ENCODE measurements at regions not wholly inside any gene's neighbourhood (a gene's known extent, or its start where the extent isn't known, plus 50 kb on each side); places are given as distances from the start of the nearest gene placed in this dataset.

GRCh38 chr4:180698550-180699195, 1544.5 kb upstream of the TENM3 start:
- Histone ChIP-seq H3K4me3 (no peak overlapping the region), H3K36me3 (no peaks in the 10 kb centered on the region), H3K27me3 (no peaks in the 10 kb centered on the region), H3K9me3 (no peaks in the 10 kb centered on the region)
- no peak for DNase-seq

DNA sequence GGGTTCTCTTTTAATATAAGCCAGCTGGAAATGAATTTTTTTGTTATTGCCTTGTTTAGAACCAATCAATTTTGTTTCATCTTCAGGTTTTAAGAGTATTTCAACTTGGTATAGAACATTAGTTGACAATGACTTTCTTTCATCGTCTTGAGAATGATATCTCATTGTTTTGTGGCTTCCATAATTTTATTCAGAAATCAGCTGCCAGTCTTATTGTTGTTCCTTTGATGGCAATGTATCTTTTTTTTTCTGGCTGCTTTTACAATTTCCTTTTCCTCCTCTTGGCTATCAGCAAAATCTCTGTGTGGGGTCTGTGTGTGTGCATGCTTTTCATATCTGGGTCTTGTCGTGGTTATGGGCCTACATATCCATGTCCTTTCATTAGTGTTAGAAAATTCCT, 1536.4 kb upstream of the TENM3 start:
- Histone ChIP-seq H3K9me3 (no peaks in the 10 kb centered on the region), H3K27me3 (no peaks in the 10 kb centered on the region), H3K4me3 (no peak overlapping the region), H3K36me3 (no peaks in the 10 kb centered on the region)
- no peak for DNase-seq

DNA sequence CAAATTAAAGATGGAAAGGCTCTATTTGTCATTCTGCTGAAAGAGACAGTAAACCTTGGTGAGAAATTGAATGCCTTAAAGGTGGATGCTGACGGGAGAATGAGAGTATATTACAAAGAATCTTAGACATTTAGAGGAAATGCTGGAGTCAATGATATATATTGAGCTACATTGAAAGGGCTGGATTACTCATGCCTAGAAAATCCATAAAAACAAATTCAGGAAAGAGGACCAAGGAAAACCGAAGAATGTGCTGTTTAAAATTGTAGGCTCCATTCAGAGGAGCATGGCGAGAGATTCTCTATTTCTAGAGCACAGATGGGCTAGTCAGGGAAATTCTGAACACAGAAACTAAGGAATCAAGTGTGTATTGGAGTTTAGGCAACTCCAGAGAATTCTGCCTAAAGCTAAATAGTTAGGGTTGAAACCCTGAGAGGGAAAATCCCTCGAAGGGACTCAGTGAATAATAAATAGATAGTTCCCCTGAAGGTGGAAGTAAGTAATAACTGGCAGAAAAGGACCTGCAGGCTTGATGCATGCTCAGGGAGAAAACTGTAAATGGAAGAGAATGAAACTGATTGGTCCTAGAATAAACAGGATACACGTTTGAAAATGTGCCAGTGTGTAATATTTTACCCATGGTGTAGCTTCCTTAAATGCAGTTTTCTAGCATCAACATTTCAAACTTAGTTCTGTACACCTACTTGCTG, 1532.4 kb upstream of the TENM3 start:
- Histone ChIP-seq H3K9me3 (no peaks in the 10 kb centered on the region), H3K27me3 (no peaks in the 10 kb centered on the region), H3K4me3 (no peak overlapping the region), H3K36me3 (no peaks in the 10 kb centered on the region)
- DNase-seq = no peak

GRCh38 chr4:180717451-180718033, 1525.7 kb upstream of the TENM3 start:
- H3K9me3 ChIP-seq = no peaks in the 10 kb centered on the region
- no peak overlapping the region for H3K4me3 ChIP-seq
- H3K36me3 ChIP-seq = no peaks in the 10 kb centered on the region
- DNase-seq = no peak
- no peaks in the 10 kb centered on the region for H3K27me3 ChIP-seq

DNA sequence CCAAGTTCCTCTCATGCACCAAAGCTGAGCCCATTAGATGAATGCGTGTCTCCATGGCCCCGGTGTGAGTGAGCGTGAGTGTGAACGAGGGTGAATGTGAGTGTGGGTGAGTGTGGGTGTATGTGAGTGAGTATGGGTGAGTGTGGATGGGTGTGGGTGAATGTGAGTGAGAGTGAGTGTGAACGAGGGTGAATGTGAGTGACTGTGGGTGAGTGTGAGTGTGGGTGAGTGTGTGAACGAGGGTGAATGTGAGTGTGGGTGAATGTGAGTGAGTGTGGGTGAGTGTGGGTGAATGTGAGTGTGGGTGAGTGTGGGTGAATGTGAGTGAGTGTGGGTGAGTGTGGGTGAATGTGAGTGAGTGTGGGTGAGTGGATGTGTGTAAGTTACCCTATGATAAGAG, 1521.8 kb upstream of the TENM3 start:
- Histone ChIP-seq H3K9me3 (no peaks in the 10 kb centered on the region), H3K36me3 (no peaks in the 10 kb centered on the region), H3K27me3 (no peaks in the 10 kb centered on the region), H3K4me3 (no peak overlapping the region)
- no peak for DNase-seq

DNA sequence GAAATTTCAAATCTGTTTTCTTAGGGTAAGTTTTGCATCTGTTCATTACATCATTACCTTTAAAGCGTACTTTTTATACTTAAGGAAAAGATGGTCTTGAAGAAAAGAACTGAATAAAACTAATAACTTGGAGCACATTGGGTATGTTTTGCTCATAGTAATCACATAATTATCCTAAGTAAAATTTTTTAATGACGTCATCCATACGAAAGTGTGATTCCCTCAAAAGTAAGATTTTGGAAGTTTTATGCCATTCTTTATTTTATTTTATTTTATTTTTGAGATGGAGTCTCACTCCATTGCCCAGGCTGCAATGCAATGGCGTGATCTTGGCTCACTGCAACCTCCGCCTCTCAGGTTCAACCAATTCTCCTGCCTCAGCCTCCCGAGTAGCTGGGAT, 1516.6 kb upstream of the TENM3 start:
- H3K36me3 ChIP-seq = no peaks in the 10 kb centered on the region

DNA sequence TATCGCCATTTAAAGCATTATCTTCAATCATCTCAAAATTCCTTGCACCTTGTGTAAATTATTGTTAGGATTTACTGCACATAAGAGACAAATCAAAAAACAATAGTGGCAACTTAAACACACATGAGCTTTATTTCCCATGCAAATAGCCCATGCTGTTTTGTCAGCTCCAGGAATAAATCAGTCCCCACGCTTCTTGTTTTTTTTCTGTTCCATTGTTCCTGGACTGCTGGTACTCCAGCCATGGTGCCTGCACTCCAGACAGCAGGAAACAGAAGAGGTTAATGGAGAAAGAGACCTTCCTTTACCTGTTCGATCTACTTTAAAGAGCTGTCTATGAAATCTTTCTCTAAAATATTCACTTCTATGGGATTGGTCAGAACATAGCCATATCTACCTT, 1515.7 kb upstream of the TENM3 start:
- DNase-seq = no peak
- Histone ChIP-seq H3K36me3 (no peaks in the 10 kb centered on the region), H3K27me3 (no peaks in the 10 kb centered on the region), H3K4me3 (no peak overlapping the region), H3K9me3 (no peaks in the 10 kb centered on the region)

More for the DNA sequence above, 1516.6 kb upstream of the TENM3 start:
- Histone ChIP-seq H3K4me3 (no peak overlapping the region), H3K9me3 (no peaks in the 10 kb centered on the region), H3K27me3 (no peaks in the 10 kb centered on the region)
- no peak for DNase-seq

- Histone ChIP-seq H3K9me3 (no peaks in the 10 kb centered on the region), H3K4me3 (no peak overlapping the region), H3K27me3 (no peaks in the 10 kb centered on the region), H3K36me3 (no peaks in the 10 kb centered on the region)
- no peak for DNase-seq
Observed at GRCh38 chr4:180734753-180735432, 1508.3 kb upstream of the TENM3 start.

- H3K9me3 ChIP-seq = no peaks in the 10 kb centered on the region
- no peak for DNase-seq
- H3K4me3 ChIP-seq = no peak overlapping the region
- no peaks in the 10 kb centered on the region for H3K27me3 ChIP-seq
- no peaks in the 10 kb centered on the region for H3K36me3 ChIP-seq
Observed at GRCh38 chr4:180741703-180742102, 1501.5 kb upstream of the TENM3 start.

DNA sequence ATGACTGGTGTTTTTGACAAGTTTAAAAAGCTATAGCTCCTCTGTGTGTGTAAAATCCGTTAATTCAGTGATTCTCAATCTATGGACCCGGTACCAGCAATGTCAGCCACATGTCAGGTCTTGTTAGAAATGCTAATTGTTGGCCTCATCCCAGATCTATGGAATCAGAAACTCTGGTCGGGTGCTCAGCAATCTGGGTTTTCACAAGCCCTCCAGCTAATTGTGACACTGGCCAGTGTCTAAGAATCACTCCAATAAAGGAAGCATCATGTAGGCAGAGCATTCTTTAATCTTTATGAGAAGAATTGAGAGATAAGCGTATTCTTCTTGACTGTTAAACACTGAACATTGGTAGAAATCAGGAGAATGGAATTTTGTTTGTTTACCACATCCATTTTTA, 1498.2 kb upstream of the TENM3 start:
- DNase-seq = no peak

DNA sequence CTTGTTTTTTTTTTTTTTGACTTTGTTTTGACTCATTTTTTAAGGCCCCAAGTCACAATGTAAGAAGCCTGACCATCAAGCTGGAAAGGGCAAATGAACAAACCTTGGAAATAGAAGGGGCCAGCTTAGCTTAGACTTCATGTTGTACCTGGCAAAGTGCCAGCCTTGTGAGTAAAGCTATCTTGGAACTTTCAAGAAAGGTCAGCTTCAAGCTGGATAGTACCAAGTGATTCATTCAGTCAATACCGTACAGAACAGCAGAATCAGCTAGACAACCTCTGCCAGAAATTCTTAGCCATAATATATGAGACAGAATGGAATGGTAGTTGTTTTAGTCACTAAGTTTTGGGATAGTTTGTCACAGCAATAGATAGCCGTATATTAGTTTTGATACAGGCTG, 1492.2 kb upstream of the TENM3 start:
- H3K9me3 ChIP-seq = no peaks in the 10 kb centered on the region
- H3K4me3 ChIP-seq = no peak overlapping the region
- H3K36me3 ChIP-seq = no peaks in the 10 kb centered on the region
- H3K27me3 ChIP-seq = no peaks in the 10 kb centered on the region
- DNase-seq = peak; percentile 2

More for the DNA sequence above, 1498.2 kb upstream of the TENM3 start:
- no peaks in the 10 kb centered on the region for H3K9me3 ChIP-seq
- H3K4me3 ChIP-seq = no peak overlapping the region
- H3K36me3 ChIP-seq = no peaks in the 10 kb centered on the region
- no peaks in the 10 kb centered on the region for H3K27me3 ChIP-seq

DNA sequence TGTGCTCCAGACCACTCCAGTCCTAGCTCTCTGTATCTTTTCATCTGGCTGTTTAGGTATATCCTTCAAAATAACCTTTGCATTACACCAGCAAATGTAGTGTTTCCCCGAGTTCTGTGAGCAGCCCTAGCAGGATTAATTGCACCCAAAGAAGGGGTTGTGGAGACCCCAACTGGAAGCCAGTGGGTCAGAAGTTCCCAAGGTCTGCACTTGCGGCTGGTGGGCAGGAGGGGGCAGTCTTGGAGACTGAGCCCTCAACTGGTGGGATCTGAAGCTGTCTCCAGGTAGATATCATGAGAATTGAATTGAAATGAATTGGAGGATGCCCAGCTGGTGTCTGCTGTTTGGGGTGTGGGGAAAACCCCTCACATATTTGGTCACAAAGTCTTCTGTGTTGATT, 1485.3 kb upstream of the TENM3 start:
- no peak overlapping the region for H3K4me3 ChIP-seq
- H3K27me3 ChIP-seq = no peaks in the 10 kb centered on the region
- H3K9me3 ChIP-seq = no peaks in the 10 kb centered on the region
- no peak for DNase-seq
- no peaks in the 10 kb centered on the region for H3K36me3 ChIP-seq

- Histone ChIP-seq H3K4me3 (no peak overlapping the region), H3K9me3 (no peaks in the 10 kb centered on the region), H3K36me3 (no peaks in the 10 kb centered on the region), H3K27me3 (no peaks in the 10 kb centered on the region)
- DNase-seq = no peak
Observed at GRCh38 chr4:180766045-180766444, 1477.2 kb upstream of the TENM3 start.

DNA sequence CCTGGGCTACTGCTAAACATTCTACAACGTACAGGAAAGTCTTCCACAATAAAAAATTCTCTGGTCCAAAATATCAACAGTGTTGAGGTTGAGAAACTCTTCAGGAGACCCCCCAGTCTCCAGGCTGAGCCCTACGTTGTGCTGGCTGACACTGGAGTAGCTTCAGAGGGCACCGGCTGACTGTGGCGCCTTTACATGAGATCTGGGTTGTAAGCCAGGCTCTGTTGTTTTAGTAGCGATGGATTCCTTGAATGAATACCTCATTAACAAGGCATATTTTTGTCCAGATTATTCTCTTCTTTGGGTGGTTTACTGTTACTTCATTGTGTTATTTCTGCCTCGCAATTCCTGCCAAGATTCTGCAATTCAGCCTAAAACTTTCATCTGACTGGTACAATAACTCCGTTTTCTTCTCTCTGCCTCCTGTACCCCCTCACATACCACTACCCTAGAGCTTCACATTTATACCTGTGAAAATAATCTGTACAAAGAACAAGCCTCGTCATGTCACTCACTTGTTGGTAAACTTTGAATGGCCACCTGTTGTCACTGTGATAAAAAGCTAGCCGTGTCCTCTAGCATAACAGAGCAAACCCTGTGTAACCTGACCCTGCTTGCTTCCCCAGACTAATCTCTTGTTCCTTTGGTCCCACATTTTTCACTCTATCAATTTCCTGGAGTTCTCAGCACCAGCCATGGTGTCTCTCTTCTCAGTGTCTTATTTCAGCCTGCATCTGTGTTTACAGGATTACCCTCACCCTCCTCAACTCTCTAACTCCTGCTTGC, 1476.1 kb upstream of the TENM3 start:
- Histone ChIP-seq H3K4me3 (no peak overlapping the region), H3K27me3 (no peaks in the 10 kb centered on the region), H3K9me3 (no peaks in the 10 kb centered on the region), H3K36me3 (no peaks in the 10 kb centered on the region)
- no peak for DNase-seq

GRCh38 chr4:180768610-180769009, 1474.6 kb upstream of the TENM3 start:
- H3K4me3 ChIP-seq = no peak overlapping the region
- H3K9me3 ChIP-seq = no peaks in the 10 kb centered on the region
- DNase-seq = no peak
- H3K27me3 ChIP-seq = no peaks in the 10 kb centered on the region
- H3K36me3 ChIP-seq = no peaks in the 10 kb centered on the region

- Histone ChIP-seq H3K9me3 (no peaks in the 10 kb centered on the region), H3K36me3 (no peaks in the 10 kb centered on the region), H3K27me3 (no peaks in the 10 kb centered on the region), H3K4me3 (no peak overlapping the region)
- DNase-seq = no peak
Observed at GRCh38 chr4:180769791-180770190, 1473.4 kb upstream of the TENM3 start.

DNA sequence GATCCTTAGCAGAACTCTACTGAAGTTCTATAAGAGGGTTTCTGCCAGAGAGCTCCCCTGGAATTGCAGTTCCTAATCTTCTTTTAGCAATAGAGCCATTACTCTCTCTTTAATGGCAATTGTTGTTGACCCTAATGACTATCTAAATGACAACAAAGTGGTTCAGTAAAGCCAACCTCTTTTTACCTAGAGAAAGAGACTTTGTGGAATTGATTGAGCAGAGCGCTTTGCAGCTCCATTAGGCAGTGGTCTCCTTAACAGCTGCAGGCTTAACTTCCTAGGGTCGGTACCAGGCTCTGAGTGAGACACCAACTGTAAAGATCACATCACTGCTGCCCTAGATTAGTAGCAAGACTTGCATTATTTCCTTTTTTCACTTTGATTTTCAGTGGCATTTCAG, 1472.9 kb upstream of the TENM3 start:
- no peaks in the 10 kb centered on the region for H3K9me3 ChIP-seq
- H3K4me3 ChIP-seq = no peak overlapping the region
- no peaks in the 10 kb centered on the region for H3K27me3 ChIP-seq
- DNase-seq = no peak
- no peaks in the 10 kb centered on the region for H3K36me3 ChIP-seq

Measured in MG63 (cell line).